GM18951 (cell line): ENCODE measurements at regions not wholly inside any gene's neighbourhood (a gene's known extent, or its start where the extent isn't known, plus 50 kb on each side); places are given as distances from the start of the nearest gene placed in this dataset.
"Not testable (repeated sequence)": the region's sequence is repeated elsewhere in the genome, so short reads cannot be mapped to it uniquely, and the experiment has no call there.

Source experiments
- POLR2A ChIP-seq: IDR thresholded peaks from 4 replicates; pipeline ENCODE4 v1.6.1; 2011; ENCODE audit warnings: mild to moderate bottlenecking; ENCODE audit not compliant: insufficient read length, insufficient read depth; ENCODE audit errors: extremely low read depth
- in situ Hi-C: fragments of 300-500 bp; cut with MboI; formaldehyde crosslinking; loops from one replicate; pipeline ENCODE4 v1.12.0; 2022; ENCODE audit warnings: low sequenced_read_pairs, mixed read lengths, inconsistent platforms; ENCODE audit not compliant: unreplicated experiment

DNA sequence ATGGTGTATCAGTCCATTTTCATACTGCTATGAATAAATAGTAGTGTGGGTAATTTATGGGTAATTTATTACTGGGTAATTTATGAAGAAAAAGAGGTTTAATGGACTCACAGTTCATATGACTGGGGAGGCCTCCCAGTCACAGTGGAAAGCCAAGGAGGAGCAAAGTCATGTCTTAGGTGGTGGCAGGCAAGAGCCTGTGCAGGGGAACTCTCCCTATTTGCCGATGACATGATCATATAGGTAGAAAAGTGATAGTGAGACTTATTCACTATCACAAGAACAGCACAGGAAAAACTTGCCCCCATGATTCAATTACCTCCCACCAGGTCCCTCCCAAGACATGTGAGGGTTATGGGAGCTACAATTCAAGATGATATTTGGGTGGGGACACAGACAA lies 1137.7 kb downstream of the UQCRFS1 start:
- no peak for TF ChIP-seq POLR2A
- in situ Hi-C loops: no loop called here

DNA sequence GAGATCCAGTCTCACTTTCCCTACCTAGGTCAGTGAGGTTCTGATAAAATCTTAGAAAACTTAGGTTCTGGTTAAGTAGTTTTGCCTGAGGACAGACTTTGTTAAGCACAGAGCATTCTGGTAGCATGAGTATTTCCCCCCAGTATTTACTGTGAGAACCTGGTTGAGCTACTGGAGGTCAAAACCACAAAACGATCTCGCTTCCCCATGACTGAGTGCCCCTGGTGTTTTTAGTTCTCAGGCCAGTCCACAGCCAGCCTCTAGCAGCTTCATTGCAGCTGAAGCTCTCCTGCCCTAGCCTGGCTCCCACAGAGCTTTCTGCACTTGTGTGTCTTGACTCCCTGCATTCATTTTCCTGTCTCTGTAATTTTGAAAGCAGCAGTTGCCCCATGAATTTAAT lies 1138.2 kb downstream of the UQCRFS1 start:
- in situ Hi-C loops: no loop called here
- no peak for TF ChIP-seq POLR2A

DNA sequence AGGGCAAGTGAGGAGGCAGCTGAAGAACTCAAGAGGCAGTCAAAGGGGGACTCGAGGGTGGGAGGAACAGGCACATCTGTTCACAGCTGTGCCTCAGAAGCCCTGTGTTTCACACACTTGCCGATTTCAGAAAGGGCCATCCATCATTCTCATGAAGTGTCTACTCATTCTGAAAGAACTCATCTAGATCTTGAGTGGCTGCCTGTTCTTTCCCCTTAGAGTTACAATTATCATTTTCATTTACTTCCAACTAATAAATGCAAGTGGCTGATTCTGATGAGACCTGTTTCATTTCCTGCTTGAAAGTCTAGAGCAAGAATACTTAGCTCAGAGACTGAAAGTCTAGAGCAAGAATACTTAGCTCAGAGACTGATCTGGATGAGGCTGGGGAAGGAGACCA lies 1145.1 kb downstream of the UQCRFS1 start:
- TF ChIP-seq POLR2A: no peak
- in situ Hi-C loops: no loop called here

DNA sequence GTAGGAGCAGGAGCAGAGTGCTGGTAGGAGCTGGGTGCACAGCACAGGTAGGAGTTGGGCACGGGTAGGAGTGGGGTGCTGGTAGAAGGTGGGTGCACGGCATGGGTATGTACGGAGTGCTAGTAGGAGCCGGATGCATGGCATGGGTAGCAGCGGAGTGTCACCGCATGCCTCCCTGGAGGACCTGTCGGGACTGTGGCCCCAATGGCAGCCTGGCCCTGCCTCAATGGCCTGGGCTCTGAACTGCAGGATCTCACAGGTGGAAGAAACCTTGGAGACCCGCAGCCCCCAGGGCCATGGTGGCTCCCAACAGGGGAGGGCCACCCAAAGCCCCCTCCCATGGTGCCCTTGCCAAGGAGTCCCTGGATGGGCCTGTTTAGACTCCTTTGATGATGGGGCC lies 1146.0 kb downstream of the UQCRFS1 start:
- no peak for TF ChIP-seq POLR2A
- in situ Hi-C loops: no loop called here

DNA sequence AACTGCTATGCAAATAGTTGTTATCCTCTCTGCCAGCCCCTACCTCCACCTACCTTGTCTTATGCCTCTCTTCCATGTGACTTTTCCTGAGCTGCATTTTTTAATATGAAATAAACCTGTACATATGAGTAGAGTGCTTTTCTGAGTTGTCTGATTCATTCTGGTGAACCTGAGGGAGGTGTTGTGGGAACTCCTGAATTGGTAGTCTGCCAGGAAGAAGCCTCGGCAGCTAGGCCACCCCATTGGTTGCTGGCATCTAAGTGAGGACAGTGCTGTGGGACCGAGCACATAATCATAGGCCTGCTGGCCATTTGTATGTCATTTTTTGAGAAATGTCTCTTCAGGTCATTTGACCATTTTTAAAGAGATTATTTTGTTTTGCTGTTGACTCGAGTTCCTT lies 1146.8 kb downstream of the UQCRFS1 start:
- in situ Hi-C loops: no loop called here
- no peak for TF ChIP-seq POLR2A

DNA sequence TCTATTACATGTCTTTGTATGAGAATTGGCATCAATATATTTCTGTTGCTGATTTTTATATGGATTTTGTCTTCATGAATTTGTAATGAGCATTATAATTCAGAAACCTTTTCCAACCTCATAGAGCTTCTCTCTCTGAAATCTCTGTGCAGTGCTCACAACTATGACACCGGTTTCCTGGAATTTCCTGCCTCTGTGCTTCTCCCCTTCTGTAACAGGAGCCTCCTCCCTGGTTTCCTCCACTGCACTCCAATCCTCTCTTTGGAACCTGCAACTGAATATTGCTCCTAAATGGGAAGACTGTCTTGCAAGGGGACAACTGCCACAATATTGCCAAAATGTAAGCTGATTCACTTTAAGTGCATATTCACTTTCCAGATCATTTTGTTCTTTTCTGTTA lies 1147.9 kb downstream of the UQCRFS1 start:
- in situ Hi-C loops: no loop called here

DNA sequence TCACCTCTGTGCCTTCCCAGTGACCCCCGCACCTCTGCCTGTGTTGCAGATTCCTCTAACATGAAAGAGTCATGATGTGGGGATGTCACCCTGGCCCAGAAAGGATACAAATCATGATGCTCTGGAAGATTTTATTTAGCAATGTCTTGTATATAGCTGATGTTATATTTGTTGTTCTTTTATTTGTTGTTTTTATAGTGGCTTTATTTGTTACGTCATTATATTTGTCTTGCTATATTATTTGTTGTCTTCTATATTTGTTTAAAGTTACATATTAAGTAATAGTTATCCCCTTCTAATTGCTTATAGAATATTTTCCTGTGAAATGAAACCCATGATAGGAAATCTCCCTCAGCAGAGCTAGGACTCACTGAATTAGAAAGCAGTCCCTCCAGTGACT lies 1149.2 kb downstream of the UQCRFS1 start:
- no peak for TF ChIP-seq POLR2A
- in situ Hi-C loops: no loop called here

More for the DNA sequence above, 1147.9 kb downstream of the UQCRFS1 start:
- no peak for TF ChIP-seq POLR2A

DNA sequence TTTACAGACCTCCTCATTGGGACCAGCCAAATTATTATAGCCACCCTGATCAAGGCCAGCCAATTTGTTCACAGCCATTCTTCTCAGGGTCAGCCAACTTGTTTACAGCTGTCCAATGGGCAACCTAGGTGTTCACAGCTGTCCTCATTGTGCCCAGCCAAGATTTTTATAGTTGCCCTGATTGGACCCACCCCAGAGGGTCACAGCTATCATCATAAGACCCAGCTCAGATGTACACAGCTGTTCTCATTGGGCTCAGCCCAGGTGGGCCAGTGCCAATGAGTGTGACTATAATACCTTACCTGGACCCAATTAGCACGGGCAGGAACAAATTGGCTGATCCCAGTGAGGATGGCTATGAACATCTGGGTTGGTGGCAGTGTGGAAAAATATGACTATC lies 1151.8 kb downstream of the UQCRFS1 start:
- TF ChIP-seq POLR2A: no peak
- in situ Hi-C loops: no loop called here

DNA sequence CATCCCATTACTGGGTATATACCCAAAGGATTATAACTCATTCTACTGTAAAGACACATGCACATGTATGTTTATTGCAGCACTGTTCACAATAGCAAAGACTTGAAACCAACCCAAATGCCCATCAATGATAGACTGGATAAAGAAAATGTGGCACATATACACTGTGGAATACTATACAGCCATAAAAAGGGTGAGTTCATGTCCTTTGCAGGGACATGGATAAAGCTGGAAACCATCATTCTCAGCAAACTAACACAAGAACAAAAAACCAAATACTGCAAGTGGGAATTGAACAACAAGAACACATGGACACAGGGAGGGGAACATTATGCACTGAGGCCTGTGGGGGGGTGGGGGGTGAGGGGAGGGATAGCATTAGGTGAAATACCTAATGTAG lies 1155.9 kb downstream of the UQCRFS1 start:
- in situ Hi-C loops: not testable (repeated sequence)

DNA sequence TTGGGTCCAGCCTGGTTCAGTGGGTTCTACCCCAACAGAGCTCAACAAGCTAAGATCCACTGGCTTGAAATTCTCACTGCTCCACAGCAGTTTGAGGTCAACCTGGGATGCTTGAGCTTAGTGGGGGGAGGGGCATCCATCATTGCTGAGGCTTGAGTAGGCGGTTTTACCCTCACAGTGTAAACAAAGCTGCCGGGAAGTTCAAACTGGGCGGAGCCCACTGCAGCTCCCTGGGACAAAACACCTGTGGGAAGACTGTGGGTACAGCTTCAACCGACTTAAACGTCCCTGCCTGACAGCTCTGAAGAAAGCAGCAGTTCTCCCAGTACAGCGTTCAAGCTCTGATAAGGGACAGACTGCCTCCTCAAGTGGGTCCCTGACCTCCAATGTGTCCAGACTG lies 1161.9 kb downstream of the UQCRFS1 start:
- in situ Hi-C loops: no loop called here

DNA sequence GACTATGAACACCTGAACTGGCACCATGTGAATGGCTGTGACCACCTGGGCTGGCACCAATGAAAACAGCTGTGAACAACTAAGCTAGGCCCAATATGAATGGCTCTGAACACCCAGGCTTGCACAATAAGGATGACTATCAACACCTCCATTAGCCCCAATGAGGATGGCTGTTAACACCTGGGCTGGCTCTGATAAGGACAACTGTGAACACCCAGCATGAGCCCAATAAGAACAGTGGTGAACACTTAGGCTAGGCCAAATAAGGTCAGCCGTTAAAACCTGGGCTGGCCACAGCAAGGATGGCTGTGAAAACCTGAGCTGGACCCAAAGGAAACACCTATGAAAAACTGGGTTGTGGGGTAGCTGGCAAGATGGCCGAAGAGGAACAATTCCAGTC lies 1163.1 kb downstream of the UQCRFS1 start:
- in situ Hi-C loops: no loop called here
- no peak for TF ChIP-seq POLR2A

More for the DNA sequence above, 1161.9 kb downstream of the UQCRFS1 start:
- TF ChIP-seq POLR2A: no peak

DNA sequence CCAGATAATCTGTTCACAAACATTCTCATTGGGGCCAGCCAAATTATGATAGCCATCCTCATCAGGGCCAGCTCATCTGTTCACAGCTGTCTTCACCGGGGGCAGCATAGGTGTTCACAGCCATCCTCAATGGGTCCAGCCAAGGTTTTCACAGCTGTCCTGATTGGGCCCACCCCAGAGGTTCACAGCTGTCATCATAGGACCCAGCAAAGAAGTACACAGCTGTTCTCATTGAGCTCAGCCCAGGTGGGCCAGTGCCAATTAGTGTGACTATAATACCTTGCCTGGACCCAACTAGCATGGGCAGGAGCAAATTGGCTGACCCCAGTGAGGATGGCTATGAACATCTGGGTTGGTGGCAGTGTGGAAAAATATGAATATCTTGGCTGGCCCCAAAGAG lies 1166.0 kb downstream of the UQCRFS1 start:
- in situ Hi-C loops: no loop called here
- TF ChIP-seq POLR2A: no peak

DNA sequence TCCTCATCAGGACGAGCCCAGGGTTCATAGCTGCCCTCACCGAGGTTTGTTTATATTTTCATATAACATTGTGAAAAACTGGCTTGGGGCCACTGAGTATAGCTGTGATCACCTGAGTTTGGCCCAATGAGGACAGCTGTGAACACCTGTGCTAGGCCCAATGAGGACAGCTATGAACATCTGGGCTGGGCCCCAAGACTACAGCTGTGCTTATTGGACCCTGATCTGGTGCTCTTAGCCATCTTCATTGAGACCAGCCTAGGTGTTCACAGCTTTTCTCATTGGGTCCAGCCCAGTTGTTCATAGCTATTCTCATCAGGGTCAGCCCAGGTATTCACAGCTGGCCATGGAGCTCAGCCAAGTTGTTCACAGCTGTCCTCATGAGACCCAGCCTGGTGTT lies 1167.3 kb downstream of the UQCRFS1 start:
- no peak for TF ChIP-seq POLR2A
- in situ Hi-C loops: no loop called here

DNA sequence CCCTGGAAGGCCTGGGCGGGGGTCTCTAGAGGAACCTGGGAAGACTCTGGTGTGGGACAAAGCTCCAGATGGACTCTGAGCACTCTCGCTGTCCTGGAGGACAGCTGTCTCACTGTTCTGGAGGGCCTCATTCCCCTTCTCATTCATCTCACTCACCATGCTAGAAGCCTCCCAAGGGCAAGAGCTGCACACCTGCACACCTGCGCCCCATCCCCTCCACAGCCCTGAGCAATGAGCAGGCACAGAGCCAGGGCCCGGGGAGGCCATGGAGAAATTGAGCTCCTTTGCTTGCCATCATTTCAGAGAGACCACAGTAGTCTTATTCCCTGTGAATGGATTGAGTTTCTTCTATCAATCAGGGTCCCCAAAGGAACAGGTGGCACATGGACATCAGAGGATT lies 1168.5 kb downstream of the UQCRFS1 start:
- no peak for TF ChIP-seq POLR2A
- in situ Hi-C loops: no loop called here

DNA sequence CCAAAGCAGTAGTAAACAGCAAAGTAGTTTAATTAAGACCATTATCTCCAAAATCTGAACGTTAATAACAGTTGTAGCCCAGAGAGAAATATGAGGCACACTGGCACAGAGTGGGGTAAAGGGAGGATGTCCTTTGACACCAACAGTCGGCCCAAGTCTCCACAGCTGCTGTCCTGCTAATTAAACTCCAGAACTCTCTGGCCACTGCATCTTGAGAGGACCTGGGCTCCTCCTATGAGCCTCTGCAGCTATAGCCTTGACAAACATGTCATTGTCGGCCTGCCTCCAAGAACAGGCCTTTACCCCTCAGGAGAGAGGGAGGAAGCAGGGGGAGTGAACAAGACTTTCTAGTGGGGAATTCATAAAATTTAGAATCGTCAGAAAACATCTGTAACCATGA lies 1170.4 kb downstream of the UQCRFS1 start:
- TF ChIP-seq POLR2A: no peak
- in situ Hi-C loops: no loop called here
